ENCODE measurements at regions not wholly inside any gene's neighbourhood (a gene's known extent, or its start where the extent isn't known, plus 50 kb on each side); places are given as distances from the start of the nearest gene placed in this dataset.

DNA sequence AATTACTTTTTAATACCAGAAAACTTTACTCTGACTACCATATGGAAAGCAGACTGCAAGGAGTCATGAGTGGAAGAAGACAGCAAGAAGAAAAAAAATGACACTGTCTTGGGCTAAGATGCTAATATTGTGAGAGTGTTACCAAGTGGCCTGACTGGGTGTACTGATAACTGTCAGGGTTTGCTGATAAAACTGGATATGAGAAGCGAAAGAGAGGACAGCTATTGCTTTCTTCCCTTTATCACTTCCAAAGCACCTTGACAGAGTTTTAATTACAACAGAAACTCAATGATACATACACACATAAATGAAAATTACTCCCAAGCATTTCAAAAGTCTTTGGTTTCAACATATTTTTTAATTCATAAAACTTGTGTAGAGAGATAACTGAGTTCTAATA is 368.5 kb downstream of the ZEB2 start:
- Histone ChIP-seq H3K4me1 (peaks cover 0 to 10% (median 3%) of the 10 kb centered on the region in 4 donors), H3K27me3 (no peaks in the 10 kb centered on the region), H3K9me3 (no peaks in the 10 kb centered on the region), H3K4me3 (no peak overlapping the region), H3K27ac (no peak overlapping the region), H3K36me3 (no peaks in the 10 kb centered on the region)
- 92 to 97% (median 95%) methylated on average over 1 of the region's 1 CpG for WGBS, 5 donors
- intact Hi-C loops (cut with DNase I; ENCODE audit: low total_unique reads): no loop called here
- TF ChIP-seq, protein P1, sequence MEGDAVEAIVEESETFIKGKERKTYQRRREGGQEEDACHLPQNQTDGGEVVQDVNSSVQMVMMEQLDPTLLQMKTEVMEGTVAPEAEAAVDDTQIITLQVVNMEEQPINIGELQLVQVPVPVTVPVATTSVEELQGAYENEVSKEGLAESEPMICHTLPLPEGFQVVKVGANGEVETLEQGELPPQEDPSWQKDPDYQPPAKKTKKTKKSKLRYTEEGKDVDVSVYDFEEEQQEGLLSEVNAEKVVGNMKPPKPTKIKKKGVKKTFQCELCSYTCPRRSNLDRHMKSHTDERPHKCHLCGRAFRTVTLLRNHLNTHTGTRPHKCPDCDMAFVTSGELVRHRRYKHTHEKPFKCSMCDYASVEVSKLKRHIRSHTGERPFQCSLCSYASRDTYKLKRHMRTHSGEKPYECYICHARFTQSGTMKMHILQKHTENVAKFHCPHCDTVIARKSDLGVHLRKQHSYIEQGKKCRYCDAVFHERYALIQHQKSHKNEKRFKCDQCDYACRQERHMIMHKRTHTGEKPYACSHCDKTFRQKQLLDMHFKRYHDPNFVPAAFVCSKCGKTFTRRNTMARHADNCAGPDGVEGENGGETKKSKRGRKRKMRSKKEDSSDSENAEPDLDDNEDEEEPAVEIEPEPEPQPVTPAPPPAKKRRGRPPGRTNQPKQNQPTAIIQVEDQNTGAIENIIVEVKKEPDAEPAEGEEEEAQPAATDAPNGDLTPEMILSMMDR (IDR thresholded peaks at IDR 0.05): no peak
- TF ChIP-seq EP300 (IDR thresholded peaks at IDR 0.05): no peak
- no peak for TF ChIP-seq POLR2AphosphoS5 (IDR thresholded peaks at IDR 0.05)
- TF ChIP-seq POLR2A (IDR thresholded peaks at IDR 0.05): no peak
- no peak for DNase-seq

DNA sequence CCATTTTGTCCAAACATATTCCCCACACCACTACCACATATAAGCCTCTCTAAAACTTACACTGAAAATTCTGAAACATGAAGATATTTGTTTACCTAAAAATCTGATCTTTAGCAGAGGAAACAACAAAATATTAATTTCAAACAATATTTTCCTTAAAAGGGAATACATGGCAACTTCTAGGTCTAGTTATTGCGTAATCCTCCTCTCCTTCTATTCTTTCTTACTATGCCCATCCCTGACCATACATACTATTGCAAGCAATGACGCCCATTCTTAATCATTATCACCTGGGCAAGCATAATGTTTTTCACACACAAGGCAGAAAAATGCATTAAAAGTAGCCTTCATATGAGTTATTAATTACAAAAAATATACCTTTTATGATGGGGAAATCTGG is 372.6 kb downstream of the ZEB2 start:
- H3K27me3 ChIP-seq: no peaks in the 10 kb centered on the region
- H3K36me3 ChIP-seq: no peaks in the 10 kb centered on the region
- no peak for DNase-seq
- intact Hi-C loops (cut with DNase I; ENCODE audit: low total_unique reads): no loop called here
- WGBS, 5 donors: 76 to 99% (median 97%) methylated on average over 2 of the region's 2 CpGs
- peaks cover 0 to under 1% (median 0%) of the 10 kb centered on the region in 4 donors for H3K4me1 ChIP-seq
- H3K4me3 ChIP-seq: no peak overlapping the region
- H3K9me3 ChIP-seq: no peaks in the 10 kb centered on the region
- no peak for TF ChIP-seq POLR2AphosphoS5 (IDR thresholded peaks at IDR 0.05)
- TF ChIP-seq, protein P1 (IDR thresholded peaks at IDR 0.05): no peak
- no peak for TF ChIP-seq POLR2A (IDR thresholded peaks at IDR 0.05)
- no peak for TF ChIP-seq EP300 (IDR thresholded peaks at IDR 0.05)
- H3K27ac ChIP-seq: no peak overlapping the region

DNA sequence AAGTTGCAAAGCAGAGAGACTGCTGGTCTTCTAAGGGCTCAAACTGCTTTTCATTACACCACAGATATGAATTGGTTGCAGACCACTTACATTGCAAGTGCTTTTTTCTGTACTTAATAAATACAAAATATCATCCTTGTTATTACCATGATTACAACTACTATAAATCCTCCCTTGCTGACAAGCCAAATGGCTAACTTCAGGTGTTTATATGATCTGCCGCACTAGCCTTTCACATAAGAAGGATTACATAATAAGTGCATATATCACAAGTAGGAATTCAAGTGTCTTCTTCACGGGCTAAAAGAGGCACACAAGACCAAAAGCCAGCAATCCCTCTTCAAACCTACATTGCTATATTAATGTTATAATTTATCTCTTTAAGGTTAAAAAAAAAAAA is 373.0 kb downstream of the ZEB2 start:
- TF ChIP-seq POLR2A (IDR thresholded peaks at IDR 0.05) (no peak), EP300 (IDR thresholded peaks at IDR 0.05) (no peak), POLR2AphosphoS5 (IDR thresholded peaks at IDR 0.05) (no peak)
- TF ChIP-seq, protein P1 (IDR thresholded peaks at IDR 0.05): no peak
- WGBS, 5 donors: 88 to 96% (median 93%) methylated on average over 2 of the region's 2 CpGs
- Histone ChIP-seq H3K9me3 (no peaks in the 10 kb centered on the region), H3K27me3 (no peaks in the 10 kb centered on the region), H3K27ac (no peak overlapping the region), H3K4me3 (no peak overlapping the region), H3K36me3 (no peaks in the 10 kb centered on the region), H3K4me1 (no peaks in the 10 kb centered on the region)
- intact Hi-C loops (cut with DNase I; ENCODE audit: low total_unique reads): no loop called here
- no peak for DNase-seq

DNA sequence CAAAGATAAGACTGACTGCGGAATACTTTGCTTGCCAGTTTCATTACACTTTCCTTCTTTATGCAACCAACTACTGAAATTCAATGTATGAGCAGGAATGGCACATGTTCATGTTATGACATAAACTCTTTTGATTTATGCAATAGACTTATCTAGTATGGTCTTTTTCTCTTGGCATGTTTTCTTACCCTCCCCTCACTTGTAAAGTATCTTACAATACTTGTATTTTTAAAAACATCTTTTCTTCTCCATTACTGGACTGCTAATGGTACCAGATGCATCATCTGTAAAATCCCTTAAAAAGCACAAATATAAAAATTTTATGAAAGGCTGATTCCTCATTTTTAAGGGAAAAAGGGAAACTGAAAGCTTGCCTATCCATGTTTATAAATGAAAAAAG is 373.8 kb downstream of the ZEB2 start:
- Histone ChIP-seq H3K9me3 (no peaks in the 10 kb centered on the region), H3K36me3 (no peaks in the 10 kb centered on the region), H3K27ac (no peak overlapping the region), H3K27me3 (no peaks in the 10 kb centered on the region), H3K4me1 (no peaks in the 10 kb centered on the region), H3K4me3 (no peak overlapping the region)
- TF ChIP-seq POLR2A (IDR thresholded peaks at IDR 0.05): no peak
- TF ChIP-seq, protein P1 (IDR thresholded peaks at IDR 0.05): no peak
- DNase-seq: peak in 1 of 2 donors; percentile 44
- intact Hi-C loops (cut with DNase I; ENCODE audit: low total_unique reads): no loop called here
- WGBS, 5 donors: 56 to 73% (median 61%) methylated on average over 1 of the region's 1 CpG
